HG03139 (cell line): ENCODE measurements at regions not wholly inside any gene's neighbourhood (a gene's known extent, or its start where the extent isn't known, plus 50 kb on each side); places are given as distances from the start of the nearest gene placed in this dataset.

Source experiments
- ATAC-seq: cut with Tn5 transposase; IDR thresholded peaks from one replicate; pipeline ENCODE4 v1.9.1; 2021; ENCODE audit not compliant: unreplicated experiment

- ATAC-seq: no peak
Measured at GRCh38 chr11:112797648-112798293, 163.4 kb upstream of the NCAM1 start.

GRCh38 chr11:112801025-112801816 is 160.0 kb upstream of the NCAM1 start:
- ATAC-seq: no peak

GRCh38 chr11:112801817-112802088 is 159.5 kb upstream of the NCAM1 start:
- ATAC-seq: no peak

- no peak for ATAC-seq
Measured at GRCh38 chr11:112805658-112806057, 155.6 kb upstream of the NCAM1 start.

GRCh38 chr11:112806256-112806655 is 155.0 kb upstream of the NCAM1 start:
- ATAC-seq: no peak

GRCh38 chr11:112806876-112807275 is 154.3 kb upstream of the NCAM1 start:
- no peak for ATAC-seq

- no peak for ATAC-seq
Measured at GRCh38 chr11:112809429-112809828, 151.8 kb upstream of the NCAM1 start.

- ATAC-seq: no peak
Measured at GRCh38 chr11:112810951-112811350, 150.3 kb upstream of the NCAM1 start.

GRCh38 chr11:112811783-112812182 is 149.4 kb upstream of the NCAM1 start:
- no peak for ATAC-seq

- no peak for ATAC-seq
Measured at GRCh38 chr11:112812729-112813128, 148.5 kb upstream of the NCAM1 start.

- no peak for ATAC-seq
Measured at GRCh38 chr11:112814168-112814567, 147.1 kb upstream of the NCAM1 start.

GRCh38 chr11:112817376-112817775 is 143.8 kb upstream of the NCAM1 start:
- ATAC-seq: no peak

GRCh38 chr11:112822478-112823274 is 138.5 kb upstream of the NCAM1 start:
- ATAC-seq: no peak

- no peak for ATAC-seq
Measured at GRCh38 chr11:112826026-112826425, 135.2 kb upstream of the NCAM1 start.

- no peak for ATAC-seq
Measured at GRCh38 chr11:112826788-112827187, 134.4 kb upstream of the NCAM1 start.

GRCh38 chr11:112828421-112828820 is 132.8 kb upstream of the NCAM1 start:
- no peak for ATAC-seq

- ATAC-seq: no peak
Measured at GRCh38 chr11:112829971-112830654, 131.1 kb upstream of the NCAM1 start.

GRCh38 chr11:112831041-112831440 is 130.2 kb upstream of the NCAM1 start:
- ATAC-seq: no peak

- no peak for ATAC-seq
Measured at GRCh38 chr11:112831969-112832766, 129.1 kb upstream of the NCAM1 start.

GRCh38 chr11:112834277-112834755 is 126.9 kb upstream of the NCAM1 start:
- ATAC-seq: no peak
